ENCODE measurements at regions not wholly inside any gene's neighbourhood (a gene's known extent, or its start where the extent isn't known, plus 50 kb on each side); places are given as distances from the start of the nearest gene placed in this dataset.

GRCh38 chr18:24869285-24869684 is 408.8 kb downstream of the HRH4 start:
- Histone ChIP-seq H3K27ac (no peak overlapping the region), H3K4me3 (no peak overlapping the region), H3K27me3 (no peaks in the 10 kb centered on the region), H3K4me1 (no peaks in the 10 kb centered on the region), H3K36me3 (no peaks in the 10 kb centered on the region), H3K9me3 (no peaks in the 10 kb centered on the region)
- DNase-seq (no peak), ATAC-seq (ENCODE audit: low FRiP score in 2 of 2) (no peak)
- no peak for TF ChIP-seq EP300 (IDR thresholded peaks at IDR 0.05)
- TF ChIP-seq POLR2A (IDR thresholded peaks at IDR 0.05) = no peak
- no peak for TF ChIP-seq POLR2AphosphoS5 (IDR thresholded peaks at IDR 0.05)
- WGBS, 2 donors = 84 to 86% methylated on average over 3 of the region's 3 CpGs

DNA sequence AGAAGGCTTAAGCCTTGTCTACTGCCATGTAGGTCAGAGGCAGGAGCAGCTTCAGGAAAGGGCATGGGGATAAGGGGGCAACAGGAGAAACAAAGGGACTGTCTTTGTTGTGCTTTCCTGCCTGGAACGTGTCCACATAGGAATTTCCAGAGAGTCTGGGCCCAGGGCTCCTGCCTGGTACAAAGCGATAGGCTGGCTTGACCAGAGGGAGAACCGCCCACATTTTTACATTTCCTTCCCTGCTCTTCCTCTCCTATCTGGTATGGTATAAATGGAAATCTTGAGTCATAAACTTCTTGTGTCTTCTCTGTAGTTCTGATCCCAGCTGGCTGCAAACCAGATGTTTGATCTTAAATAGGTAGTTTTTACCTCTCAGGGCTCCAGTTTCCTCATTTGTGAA is 414.8 kb downstream of the HRH4 start:
- no peak overlapping the region for H3K4me3 ChIP-seq
- no peak overlapping the region for H3K27ac ChIP-seq
- no peaks in the 10 kb centered on the region for H3K9me3 ChIP-seq
- DNase-seq = no peak
- no peaks in the 10 kb centered on the region for H3K27me3 ChIP-seq
- no peak for TF ChIP-seq POLR2AphosphoS5 (IDR thresholded peaks at IDR 0.05)
- TF ChIP-seq CTCF (IDR thresholded peaks at IDR 0.05) = no peak
- no peak for TF ChIP-seq EP300 (IDR thresholded peaks at IDR 0.05)
- TF ChIP-seq POLR2A (IDR thresholded peaks at IDR 0.05) = no peak
- no peaks in the 10 kb centered on the region for H3K4me1 ChIP-seq
- H3K36me3 ChIP-seq = no peaks in the 10 kb centered on the region
- 64 to 89% methylated on average over 3 of the region's 3 CpGs for WGBS, 2 donors
- no peak for ATAC-seq (ENCODE audit: low FRiP score in 2 of 2)

DNA sequence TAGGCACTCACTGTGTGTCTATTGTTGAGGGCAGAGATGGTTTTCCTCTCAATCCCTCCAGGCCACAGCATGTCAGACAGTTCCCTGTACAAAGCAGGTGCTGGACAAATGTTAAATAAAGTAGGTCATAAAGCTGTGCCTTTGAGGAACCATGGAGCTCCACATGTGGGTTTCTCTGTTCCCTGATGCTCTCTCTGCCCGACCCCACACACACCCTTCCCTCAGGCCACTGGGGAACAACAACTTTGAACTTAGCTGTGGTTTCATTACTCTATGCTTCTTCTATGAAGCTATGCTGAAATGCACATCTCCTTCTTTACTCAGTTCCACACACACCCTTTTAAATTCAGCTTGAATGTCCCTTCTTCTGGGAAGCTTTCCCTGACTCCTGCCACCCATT is 415.3 kb downstream of the HRH4 start:
- WGBS, 2 donors = 53 to 58% methylated on average over 1 of the region's 1 CpG
- no peaks in the 10 kb centered on the region for H3K4me1 ChIP-seq
- H3K27me3 ChIP-seq = no peaks in the 10 kb centered on the region
- H3K27ac ChIP-seq = no peak overlapping the region
- H3K36me3 ChIP-seq = no peaks in the 10 kb centered on the region
- DNase-seq (no peak), ATAC-seq (ENCODE audit: low FRiP score in 2 of 2) (no peak)
- no peak overlapping the region for H3K4me3 ChIP-seq
- TF ChIP-seq CTCF (IDR thresholded peaks at IDR 0.05) = no peak
- H3K9me3 ChIP-seq = no peaks in the 10 kb centered on the region

- no peak for DNase-seq
- WGBS, 2 donors = 96 to 97% methylated on average over 5 of the region's 5 CpGs
Observed at GRCh38 chr18:24876266-24876665, 415.8 kb downstream of the HRH4 start.

GRCh38 chr18:24877066-24877465 is 416.6 kb downstream of the HRH4 start:
- Histone ChIP-seq H3K36me3 (no peaks in the 10 kb centered on the region), H3K9me3 (no peaks in the 10 kb centered on the region), H3K27ac (no peak overlapping the region), H3K4me3 (no peak overlapping the region), H3K27me3 (no peaks in the 10 kb centered on the region), H3K4me1 (no peaks in the 10 kb centered on the region)
- 86 to 89% methylated on average over 5 of the region's 5 CpGs for WGBS, 2 donors
- TF ChIP-seq CTCF (IDR thresholded peaks at IDR 0.05) = no peak
- no peak for TF ChIP-seq POLR2A (IDR thresholded peaks at IDR 0.05)
- no peak for TF ChIP-seq POLR2AphosphoS5 (IDR thresholded peaks at IDR 0.05)
- no peak for TF ChIP-seq EP300 (IDR thresholded peaks at IDR 0.05)
- no peak for ATAC-seq (ENCODE audit: low FRiP score in 2 of 2)
- no peak for DNase-seq

More at GRCh38 chr18:24876266-24876665, 415.8 kb downstream of the HRH4 start:
- Histone ChIP-seq H3K4me1 (no peaks in the 10 kb centered on the region), H3K27ac (no peak overlapping the region), H3K27me3 (no peaks in the 10 kb centered on the region), H3K4me3 (no peak overlapping the region), H3K36me3 (no peaks in the 10 kb centered on the region), H3K9me3 (no peaks in the 10 kb centered on the region)
- ATAC-seq (ENCODE audit: low FRiP score in 2 of 2) = no peak
- TF ChIP-seq POLR2A (IDR thresholded peaks at IDR 0.05) (no peak), POLR2AphosphoS5 (IDR thresholded peaks at IDR 0.05) (no peak), CTCF (IDR thresholded peaks at IDR 0.05) (no peak), EP300 (IDR thresholded peaks at IDR 0.05) (no peak)
